Mucosa of rectum (tissue), 2 donors: ENCODE measurements at regions not wholly inside any gene's neighbourhood (a gene's known extent, or its start where the extent isn't known, plus 50 kb on each side); places are given as distances from the start of the nearest gene placed in this dataset.

Experiments
- H3K27ac ChIP-seq, 2 donors: one replicate each; pipeline ENCODE4 v1.7.0; 2013; ENCODE audit warnings: inconsistent platforms in 2 of 2, low read depth in 2 of 2, low read length in 2 of 2
- H3K27me3 ChIP-seq, 2 donors: one replicate each; pipeline ENCODE4 v1.7.0; 2013; ENCODE audit warnings: low read length in 2 of 2; ENCODE audit not compliant: control insufficient read depth in 2 of 2, insufficient read depth in 2 of 2
- H3K36me3 ChIP-seq, 2 donors: one replicate each; pipeline ENCODE4 v1.7.0; 2013; ENCODE audit warnings: low read length in 2 of 2; ENCODE audit not compliant: control insufficient read depth in 2 of 2, insufficient read depth in 2 of 2
- H3K4me1 ChIP-seq, 2 donors: one replicate each; pipeline ENCODE4 v1.7.0; 2013; ENCODE audit warnings: low read length in 2 of 2, mild to moderate bottlenecking in 1 of 2; ENCODE audit not compliant: control insufficient read depth in 2 of 2, insufficient read depth in 2 of 2
- H3K4me3 ChIP-seq, 2 donors: one replicate each; pipeline ENCODE4 v1.7.0; 2013; ENCODE audit warnings: low read length in 2 of 2
- H3K9ac ChIP-seq, 2 donors: one replicate each; pipeline ENCODE4 v1.7.0; 2013; ENCODE audit warnings: low read length in 2 of 2, low read depth in 1 of 2, mild to moderate bottlenecking in 1 of 2
- H3K9me3 ChIP-seq, 2 donors: one replicate each; pipeline ENCODE4 v1.7.0; 2013; ENCODE audit warnings: low read length in 2 of 2; ENCODE audit not compliant: control insufficient read depth in 2 of 2
- donor health status: healthy.
- donor health status: Normal muscosa, but diverticular disease.

DNA sequence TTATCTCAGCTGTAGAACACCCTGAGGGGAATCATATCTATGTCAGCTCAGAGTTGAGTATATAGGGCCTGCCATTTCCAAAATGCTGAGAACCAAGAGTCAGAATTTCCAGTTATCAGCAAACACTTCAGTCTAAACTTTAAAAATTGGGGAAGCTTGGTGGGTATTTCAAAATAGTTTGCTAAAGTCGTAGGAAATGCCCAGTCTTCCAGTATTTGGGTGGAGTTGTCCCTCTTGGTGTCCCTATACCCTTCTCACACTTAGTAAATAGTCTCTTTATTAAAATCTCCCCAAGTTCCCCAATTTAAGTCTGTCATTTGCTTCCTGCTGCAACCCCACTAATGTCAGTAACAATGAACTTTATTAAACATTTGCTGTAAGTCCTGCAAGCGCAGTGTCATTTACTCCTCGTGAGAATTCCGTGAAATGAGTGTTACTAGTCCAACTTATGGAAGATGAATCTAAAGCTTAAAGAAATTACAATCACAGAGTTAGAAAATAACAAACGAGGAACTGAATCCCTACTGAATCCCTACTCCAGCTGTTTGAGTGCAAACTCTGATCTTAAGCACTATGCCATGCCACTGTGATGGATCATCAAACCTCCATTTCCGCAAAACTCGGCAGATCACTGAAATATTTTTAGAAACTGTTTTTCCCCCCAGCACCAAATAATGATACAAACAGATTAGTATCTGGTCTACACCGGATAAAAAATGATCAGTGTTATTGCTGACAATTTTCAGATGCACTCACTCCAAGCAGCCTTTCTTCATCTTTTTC lies 341.7 kb upstream of the PROK2 start:
- H3K27ac ChIP-seq, result no peak overlapping the region
- no peak overlapping the region for H3K9ac ChIP-seq
- H3K27me3 ChIP-seq, result no peaks in the 10 kb centered on the region
- no peaks in the 10 kb centered on the region for H3K4me1 ChIP-seq
- H3K4me3 ChIP-seq, result no peak overlapping the region
- no peaks in the 10 kb centered on the region for H3K9me3 ChIP-seq
- no peaks in the 10 kb centered on the region for H3K36me3 ChIP-seq

DNA sequence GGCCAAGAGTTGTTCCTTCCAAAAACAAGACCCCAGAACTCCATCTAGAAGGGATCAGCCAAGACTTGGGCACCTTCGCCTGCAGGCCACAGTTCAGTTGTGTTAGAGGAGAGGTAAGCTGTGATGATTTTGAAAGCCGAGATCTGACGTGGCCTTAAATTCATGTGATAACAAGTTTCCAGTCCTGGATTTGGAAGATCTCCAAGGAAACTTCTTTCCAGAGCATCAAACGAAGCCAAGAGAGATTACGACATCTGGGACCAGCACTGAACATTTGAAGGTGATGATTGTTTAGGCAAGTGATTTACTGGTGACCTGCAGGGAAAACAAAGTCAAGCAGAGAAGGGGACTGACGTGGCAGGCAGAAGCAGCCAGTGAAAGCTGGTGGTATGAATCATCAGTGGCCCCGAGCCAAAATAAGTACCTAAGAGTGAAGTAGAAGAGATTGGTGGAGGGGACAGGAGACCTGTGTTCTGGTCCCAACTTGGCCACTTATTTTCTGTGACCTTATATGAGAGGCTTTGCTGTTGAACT lies 339.0 kb upstream of the PROK2 start:
- H3K27me3 ChIP-seq, result no peaks in the 10 kb centered on the region
- no peak overlapping the region for H3K9ac ChIP-seq
- no peak overlapping the region for H3K27ac ChIP-seq
- no peak overlapping the region for H3K4me3 ChIP-seq
- H3K36me3 ChIP-seq, result no peaks in the 10 kb centered on the region
- H3K4me1 ChIP-seq, result no peaks in the 10 kb centered on the region
- H3K9me3 ChIP-seq, result no peaks in the 10 kb centered on the region

GRCh38 chr3:72120806-72121778 lies 336.1 kb upstream of the PROK2 start:
- H3K4me1 ChIP-seq, result no peaks in the 10 kb centered on the region
- H3K36me3 ChIP-seq, result no peaks in the 10 kb centered on the region
- H3K4me3 ChIP-seq, result no peak overlapping the region
- no peaks in the 10 kb centered on the region for H3K27me3 ChIP-seq
- no peak overlapping the region for H3K27ac ChIP-seq
- no peak overlapping the region for H3K9ac ChIP-seq
- no peaks in the 10 kb centered on the region for H3K9me3 ChIP-seq

GRCh38 chr3:72120039-72120438 lies 335.1 kb upstream of the PROK2 start:
- Histone ChIP-seq H3K36me3 (no peaks in the 10 kb centered on the region), H3K9me3 (no peaks in the 10 kb centered on the region), H3K27ac (no peak overlapping the region), H3K9ac (no peak overlapping the region), H3K4me1 (no peaks in the 10 kb centered on the region), H3K4me3 (no peak overlapping the region), H3K27me3 (no peaks in the 10 kb centered on the region)

DNA sequence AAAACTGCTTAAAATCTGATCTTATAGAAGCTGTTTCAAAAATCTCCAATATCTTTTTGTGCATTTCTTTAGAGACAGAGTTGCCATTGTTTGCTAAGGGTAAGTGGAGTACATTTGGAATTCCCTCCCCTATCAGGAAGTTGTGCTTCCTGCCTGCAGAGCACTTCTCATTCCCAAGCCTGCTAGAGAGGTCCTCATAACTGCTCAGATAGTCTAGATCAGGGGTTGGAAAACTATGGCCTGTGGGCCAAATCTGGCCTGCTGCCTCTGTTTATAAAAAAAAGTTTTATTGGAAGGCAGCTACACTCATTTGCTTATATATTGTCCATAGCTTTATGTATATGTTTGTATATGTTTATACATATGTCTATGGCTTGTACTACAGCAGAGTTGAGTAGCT lies 333.7 kb upstream of the PROK2 start:
- Histone ChIP-seq H3K27me3 (no peaks in the 10 kb centered on the region), H3K4me3 (no peak overlapping the region), H3K36me3 (no peaks in the 10 kb centered on the region), H3K27ac (no peak overlapping the region), H3K4me1 (no peaks in the 10 kb centered on the region), H3K9me3 (no peaks in the 10 kb centered on the region), H3K9ac (no peak overlapping the region)

DNA sequence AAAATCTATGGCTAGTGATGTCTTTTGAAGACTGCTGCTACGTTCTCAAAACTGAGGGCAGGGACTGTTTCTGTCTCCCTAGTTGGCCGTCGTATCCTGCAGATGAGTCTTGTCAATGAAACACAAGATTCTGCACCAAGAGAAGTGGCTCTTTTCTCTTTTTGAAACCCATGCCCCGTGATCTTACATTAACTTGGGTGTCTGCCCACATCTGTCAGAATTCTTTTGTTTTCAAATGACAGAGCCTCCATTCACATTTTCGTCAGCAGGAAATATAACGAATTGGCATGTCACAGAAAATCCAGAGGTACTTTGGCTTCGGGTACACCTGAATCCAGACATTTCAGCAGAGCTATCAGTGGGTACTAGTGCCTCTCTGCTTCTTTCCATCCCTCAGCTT lies 331.3 kb upstream of the PROK2 start:
- Histone ChIP-seq H3K27ac (no peak overlapping the region), H3K4me1 (no peaks in the 10 kb centered on the region), H3K27me3 (no peaks in the 10 kb centered on the region), H3K36me3 (no peaks in the 10 kb centered on the region), H3K9ac (no peak overlapping the region), H3K9me3 (no peaks in the 10 kb centered on the region), H3K4me3 (no peak overlapping the region)

DNA sequence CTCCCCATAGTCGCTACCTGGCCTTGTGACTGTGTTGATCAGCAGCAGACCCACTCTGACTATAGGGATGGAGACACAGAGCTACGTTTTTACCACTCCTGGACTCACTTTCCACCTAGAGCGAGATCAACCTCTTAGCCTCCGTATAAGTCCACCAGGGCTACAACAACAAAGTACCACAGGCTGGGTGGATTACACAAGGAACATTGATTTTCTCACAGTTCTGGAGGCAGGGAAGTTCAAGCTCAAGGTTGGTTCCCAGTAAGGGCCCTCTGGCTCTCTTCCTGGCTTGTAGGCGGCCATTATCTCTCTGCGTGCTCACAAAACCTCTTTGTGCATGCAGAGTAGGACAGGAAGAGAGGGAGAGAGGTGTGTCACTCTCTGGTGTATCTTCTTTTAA lies 330.4 kb upstream of the PROK2 start:
- Histone ChIP-seq H3K9me3 (no peaks in the 10 kb centered on the region), H3K27ac (no peak overlapping the region), H3K4me3 (no peak overlapping the region), H3K4me1 (no peaks in the 10 kb centered on the region), H3K9ac (no peak overlapping the region), H3K36me3 (no peaks in the 10 kb centered on the region), H3K27me3 (no peaks in the 10 kb centered on the region)

GRCh38 chr3:72114773-72115172 lies 329.8 kb upstream of the PROK2 start:
- H3K27me3 ChIP-seq, result no peaks in the 10 kb centered on the region
- no peaks in the 10 kb centered on the region for H3K4me1 ChIP-seq
- H3K36me3 ChIP-seq, result no peaks in the 10 kb centered on the region
- H3K27ac ChIP-seq, result no peak overlapping the region
- no peaks in the 10 kb centered on the region for H3K9me3 ChIP-seq
- no peak overlapping the region for H3K9ac ChIP-seq
- H3K4me3 ChIP-seq, result no peak overlapping the region

DNA sequence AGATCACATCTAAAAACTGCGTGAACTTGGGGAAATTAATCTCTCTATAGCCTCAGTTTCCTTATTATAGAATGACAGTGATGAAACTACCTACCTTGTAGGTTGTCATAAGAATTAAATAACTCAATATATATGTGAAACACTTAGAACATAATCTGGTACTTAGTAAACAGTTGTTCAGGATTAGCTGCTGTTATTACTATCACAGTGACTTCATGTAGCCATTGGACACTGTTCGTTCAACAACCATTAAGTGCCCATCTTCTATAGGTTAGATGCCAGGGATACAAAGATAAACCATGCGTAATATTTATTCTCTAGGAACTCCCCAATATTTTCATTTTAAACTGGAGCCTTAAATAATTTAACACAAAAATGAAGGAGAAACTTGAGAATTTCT lies 329.0 kb upstream of the PROK2 start:
- H3K27ac ChIP-seq, result no peak overlapping the region
- no peak overlapping the region for H3K4me3 ChIP-seq

GRCh38 chr3:72113564-72113963 lies 328.6 kb upstream of the PROK2 start:
- Histone ChIP-seq H3K27ac (no peak overlapping the region), H3K27me3 (no peaks in the 10 kb centered on the region), H3K9me3 (no peaks in the 10 kb centered on the region), H3K4me1 (no peaks in the 10 kb centered on the region), H3K4me3 (no peak overlapping the region), H3K36me3 (no peaks in the 10 kb centered on the region), H3K9ac (no peak overlapping the region)

More for the DNA sequence above, 329.0 kb upstream of the PROK2 start:
- Histone ChIP-seq H3K36me3 (no peaks in the 10 kb centered on the region), H3K4me1 (no peaks in the 10 kb centered on the region), H3K9ac (no peak overlapping the region), H3K9me3 (no peaks in the 10 kb centered on the region), H3K27me3 (no peaks in the 10 kb centered on the region)
